NCI-H1092 (cell line): ENCODE measurements at regions not wholly inside any gene's neighbourhood (a gene's known extent, or its start where the extent isn't known, plus 50 kb on each side); places are given as distances from the start of the nearest gene placed in this dataset.
"Not testable (repeated sequence)": the region's sequence is repeated elsewhere in the genome, so short reads cannot be mapped to it uniquely, and the experiment has no call there.

Experiments
- DNase-seq: peaks from one replicate; lab custom pipeline; 2025; lab: John Stamatoyannopoulos, UW

- DNase-seq = no peak
Observed at GRCh38 chr1:38609166-38610025, 250.2 kb downstream of the RRAGC start.

- no peak for DNase-seq
Observed at GRCh38 chr1:38608202-38608864, 251.2 kb downstream of the RRAGC start.

- no peak for DNase-seq
Observed at GRCh38 chr1:38607526-38607925, 252.0 kb downstream of the RRAGC start.

DNA sequence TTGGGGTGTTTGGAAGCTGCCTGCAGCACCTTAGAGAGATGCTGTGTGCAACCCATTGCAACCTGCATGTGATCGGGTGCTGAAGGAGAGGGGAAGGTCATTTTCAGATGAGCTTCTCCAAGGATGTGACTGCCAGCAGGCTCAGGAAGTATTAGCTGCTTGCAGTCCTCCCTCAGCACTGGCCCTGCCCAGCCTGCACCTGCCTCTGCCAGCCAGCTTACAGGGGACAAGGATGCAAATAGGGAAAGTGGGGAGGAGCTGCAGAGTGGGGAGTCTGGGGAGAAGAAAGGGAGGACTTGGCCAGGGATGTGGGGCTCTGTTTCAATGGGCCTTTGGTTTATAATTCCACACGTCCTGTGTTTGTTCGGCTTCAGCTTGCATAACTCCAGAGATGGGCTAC is 254.5 kb downstream of the RRAGC start:
- no peak for DNase-seq

GRCh38 chr1:38603907-38604306 is 255.7 kb downstream of the RRAGC start:
- DNase-seq = no peak

- no peak for DNase-seq
Observed at GRCh38 chr1:38600905-38601304, 258.7 kb downstream of the RRAGC start.

GRCh38 chr1:38600286-38600685 is 259.3 kb downstream of the RRAGC start:
- no peak for DNase-seq

DNA sequence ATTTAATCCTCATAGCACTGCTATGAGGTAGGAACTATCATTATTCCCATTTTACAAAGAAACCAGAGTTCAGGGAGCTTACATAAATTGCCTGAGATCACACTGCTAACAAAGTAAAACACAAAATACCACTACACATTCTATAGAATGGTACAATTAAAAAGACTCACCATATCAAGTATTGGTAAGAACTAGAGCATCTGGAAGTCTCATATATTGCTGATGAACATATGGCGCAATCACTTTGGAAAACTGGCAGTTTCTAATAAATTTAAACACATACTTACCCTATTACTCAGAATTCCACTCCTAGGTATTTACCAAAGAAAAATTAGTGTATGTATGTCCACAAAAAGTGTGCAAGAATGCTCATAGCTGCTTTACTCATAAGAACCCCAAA is 261.5 kb downstream of the RRAGC start:
- DNase-seq = no peak

DNA sequence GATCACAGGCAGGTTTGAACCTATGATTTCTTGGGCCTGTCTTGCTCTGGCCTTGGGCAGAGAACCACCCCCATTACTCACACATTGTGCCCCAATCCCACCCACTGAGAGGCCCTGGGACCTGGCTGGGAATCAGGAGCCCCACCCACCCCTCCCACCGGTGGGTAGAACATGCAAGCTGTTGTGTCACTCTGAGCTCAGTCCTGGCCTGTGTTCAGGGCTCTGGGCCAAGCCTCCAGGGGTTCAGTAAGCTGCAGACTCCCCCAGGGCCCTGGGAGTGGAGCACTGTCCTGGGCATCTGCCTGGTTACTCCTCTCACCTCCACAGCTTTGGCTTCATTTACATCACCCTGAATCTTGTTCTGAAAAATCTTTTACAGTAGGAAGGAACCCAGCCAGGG is 270.5 kb downstream of the RRAGC start:
- no peak for DNase-seq

GRCh38 chr1:38587766-38588165 is 271.8 kb downstream of the RRAGC start:
- no peak for DNase-seq

- no peak for DNase-seq
Observed at GRCh38 chr1:38586993-38587646, 272.5 kb downstream of the RRAGC start.

- no peak for DNase-seq
Observed at GRCh38 chr1:38585971-38586370, 273.6 kb downstream of the RRAGC start.

GRCh38 chr1:38585460-38585859 is 274.1 kb downstream of the RRAGC start:
- no peak for DNase-seq

GRCh38 chr1:38584448-38585355 is 274.9 kb downstream of the RRAGC start:
- no peak for DNase-seq

DNA sequence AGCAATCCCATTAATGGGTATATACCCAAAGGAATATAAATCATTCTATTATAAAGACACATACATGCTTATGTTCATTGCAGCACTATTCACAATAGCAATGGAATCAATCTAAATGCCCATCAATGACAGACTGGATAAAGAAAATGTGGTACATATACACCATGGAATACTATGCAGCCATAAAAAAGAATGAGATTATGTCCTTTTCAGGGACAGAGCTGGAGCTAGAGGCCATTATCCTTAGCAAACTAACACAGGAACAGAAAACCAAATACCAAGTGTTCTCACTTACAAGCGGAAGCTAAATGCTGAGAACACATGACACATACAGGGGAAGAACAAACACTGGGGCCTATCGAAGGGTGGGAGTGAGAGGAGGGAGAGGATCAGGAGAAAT is 276.3 kb downstream of the RRAGC start:
- not testable (repeated sequence) for DNase-seq

GRCh38 chr1:38581396-38581795 is 278.2 kb downstream of the RRAGC start:
- no peak for DNase-seq

- no peak for DNase-seq
Observed at GRCh38 chr1:38580594-38580993, 279.0 kb downstream of the RRAGC start.

- no peak for DNase-seq
Observed at GRCh38 chr1:38579056-38579455, 280.5 kb downstream of the RRAGC start.

DNA sequence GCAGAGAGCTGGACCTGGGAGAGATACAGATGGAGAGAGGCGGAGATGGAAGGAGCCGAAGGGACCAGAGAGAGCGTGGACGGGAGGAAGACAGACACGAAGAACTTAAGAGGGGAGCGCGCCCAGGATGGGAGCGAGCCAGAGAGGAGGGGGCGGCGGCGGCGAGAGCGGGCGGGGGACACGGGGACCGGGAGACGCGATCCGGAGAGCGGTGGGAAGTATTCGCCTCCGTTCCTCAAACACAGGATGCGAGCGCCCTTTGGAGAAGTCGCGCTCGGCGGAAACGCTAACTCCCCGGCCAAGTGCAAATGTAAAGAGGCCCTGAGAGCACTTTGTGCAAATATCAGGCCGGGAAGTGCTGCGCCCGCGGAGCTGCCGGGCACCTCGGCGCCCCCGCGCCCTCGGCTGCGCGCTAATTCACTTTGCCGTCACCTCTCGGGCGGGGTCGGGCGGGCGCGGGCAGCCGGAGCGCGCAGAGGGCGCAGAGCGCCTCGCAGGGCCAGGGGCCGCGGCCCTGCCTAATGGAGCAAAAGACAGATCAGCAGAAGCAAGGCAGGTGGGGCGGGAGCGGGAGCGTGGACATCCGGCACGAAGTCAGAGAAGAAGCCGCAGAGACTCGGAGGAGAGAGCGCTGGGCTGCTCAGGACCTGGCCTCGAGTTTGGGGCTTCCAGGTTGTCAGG is 281.2 kb downstream of the RRAGC start:
- DNase-seq = no peak

- DNase-seq = no peak
Observed at GRCh38 chr1:38577937-38578270, 281.7 kb downstream of the RRAGC start.

DNA sequence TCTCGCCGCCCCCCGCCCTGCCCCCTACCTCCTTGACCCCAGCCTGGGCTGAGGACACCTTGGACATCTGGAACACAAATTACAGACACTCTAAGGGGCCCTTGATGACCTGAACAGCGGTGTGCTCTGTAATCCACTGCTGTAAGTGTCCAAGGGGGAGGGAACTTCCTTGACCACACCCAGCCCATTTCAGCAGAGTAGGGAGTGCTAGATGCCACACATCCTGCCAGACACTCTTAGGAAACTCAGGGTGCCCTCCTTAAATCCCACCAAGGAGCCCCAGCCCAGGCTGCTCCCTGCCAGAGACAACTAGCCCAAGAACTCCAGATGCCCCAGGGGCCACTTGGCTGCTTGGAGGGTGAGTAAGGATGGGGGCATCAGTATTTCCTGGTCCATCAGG is 282.2 kb downstream of the RRAGC start:
- no peak for DNase-seq

DNA sequence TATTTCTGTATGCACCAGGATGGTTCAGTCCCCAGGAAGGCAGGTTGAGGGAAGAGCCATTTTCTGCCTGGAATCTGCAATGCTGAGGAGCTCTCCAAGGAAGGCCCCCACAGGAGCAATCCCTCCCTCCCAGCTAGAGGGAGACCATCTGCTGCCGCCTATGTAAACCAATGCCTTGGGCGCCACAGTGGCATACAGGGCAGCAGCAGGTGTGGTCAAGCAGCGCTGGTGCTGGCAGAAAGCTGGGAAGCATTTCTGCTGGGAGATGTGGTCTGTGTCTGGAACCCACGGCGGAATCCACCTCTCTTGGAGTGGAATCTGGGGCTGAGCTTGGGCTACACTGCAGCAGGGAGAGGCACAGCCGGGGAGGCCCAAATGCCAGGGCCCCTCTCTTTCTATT is 283.3 kb downstream of the RRAGC start:
- DNase-seq = no peak
